ENCODE measurements at regions not wholly inside any gene's neighbourhood (a gene's known extent, or its start where the extent isn't known, plus 50 kb on each side); places are given as distances from the start of the nearest gene placed in this dataset.

GRCh38 chr5:73266925-73267765, 94.2 kb downstream of the TMEM174 start:
- H3K27ac ChIP-seq, result no peak overlapping the region
- TF ChIP-seq ZFX (IDR thresholded peaks at IDR 0.05), result no peak
- no peak for TF ChIP-seq CTCF (conservative IDR thresholded peaks at IDR 0.05)

- no peak for TF ChIP-seq ZFX (IDR thresholded peaks at IDR 0.05)
- no peak for TF ChIP-seq CTCF (conservative IDR thresholded peaks at IDR 0.05)
- no peak overlapping the region for H3K27ac ChIP-seq
Measured at GRCh38 chr5:73266176-73266738, 93.3 kb downstream of the TMEM174 start.

GRCh38 chr5:73265641-73266040, 92.6 kb downstream of the TMEM174 start:
- H3K27ac ChIP-seq, result no peak overlapping the region
- TF ChIP-seq ZFX (IDR thresholded peaks at IDR 0.05) (no peak), CTCF (conservative IDR thresholded peaks at IDR 0.05) (no peak)

DNA sequence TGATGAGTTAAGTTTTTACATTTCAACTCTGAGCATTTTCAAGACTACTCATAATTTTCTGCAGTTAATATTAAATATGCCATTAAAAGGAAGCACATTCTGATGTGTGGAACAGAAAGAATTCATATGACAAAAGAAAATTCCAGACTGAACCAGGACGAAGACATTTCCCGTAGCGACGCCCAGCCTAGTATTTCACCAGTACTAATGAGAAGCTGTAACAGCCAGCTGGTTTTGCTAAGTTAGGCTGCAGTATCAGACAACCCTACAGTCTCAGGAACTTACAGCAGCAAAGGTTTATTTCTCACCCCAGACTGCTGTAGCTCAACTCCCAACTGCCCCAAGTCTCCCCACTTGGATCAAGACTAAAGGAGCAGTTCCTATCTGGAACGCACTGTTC, 91.6 kb downstream of the TMEM174 start:
- no peak overlapping the region for H3K27ac ChIP-seq
- TF ChIP-seq CTCF (conservative IDR thresholded peaks at IDR 0.05) (no peak), ZFX (IDR thresholded peaks at IDR 0.05) (no peak)

DNA sequence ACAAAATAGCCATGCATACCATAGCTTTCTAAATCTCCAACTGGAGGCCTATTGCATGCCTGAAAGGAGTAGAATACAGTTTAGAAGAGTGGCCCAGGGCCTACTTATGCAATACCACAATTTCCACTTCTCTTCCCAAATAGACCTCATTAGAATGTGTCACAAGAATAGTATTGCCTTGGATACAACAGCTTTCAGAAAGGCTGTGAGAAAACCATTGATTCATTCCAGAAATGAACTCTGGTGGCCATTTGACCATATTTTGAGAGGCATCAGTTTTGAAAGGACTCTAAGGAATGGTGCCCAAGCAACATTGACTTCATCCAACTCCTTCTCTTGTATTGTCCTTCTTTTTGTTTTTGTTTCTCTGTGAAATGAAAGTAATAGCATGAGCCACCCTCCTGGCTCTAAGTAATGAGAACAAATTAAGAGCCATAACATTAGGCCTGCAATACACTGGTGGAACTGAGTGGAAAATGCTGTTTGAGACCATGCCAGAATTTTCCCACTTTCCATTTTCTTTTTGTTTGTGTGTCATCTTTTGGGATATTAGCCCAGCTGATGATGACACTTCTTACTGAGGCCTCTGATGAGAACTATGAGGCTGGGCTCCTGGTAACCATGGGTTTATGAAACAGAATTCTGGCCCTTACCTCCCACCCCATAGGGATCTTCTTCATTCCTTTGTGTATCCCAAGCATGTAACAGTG, 90.2 kb downstream of the TMEM174 start:
- TF ChIP-seq CTCF (conservative IDR thresholded peaks at IDR 0.05) (no peak), ZFX (IDR thresholded peaks at IDR 0.05) (no peak)
- H3K27ac ChIP-seq, result no peak overlapping the region

DNA sequence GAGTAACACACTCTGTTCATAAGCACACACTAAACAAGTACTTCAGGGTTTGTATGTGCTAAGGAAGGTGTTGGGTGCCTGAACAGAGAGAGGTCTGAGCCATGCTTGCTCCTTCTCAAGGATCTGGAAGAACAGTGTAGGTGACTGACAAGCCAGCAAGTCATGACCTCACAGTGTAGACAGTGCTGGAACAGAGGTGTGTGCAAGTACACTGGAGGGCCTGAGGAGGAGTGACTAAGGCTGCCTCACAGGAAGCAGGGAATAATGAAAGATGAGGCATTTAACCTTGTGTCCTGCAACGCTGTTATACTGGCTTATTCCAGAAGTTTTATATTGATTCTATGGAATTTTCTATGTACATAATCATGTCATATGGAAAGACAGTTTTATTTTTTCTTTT, 83.9 kb downstream of the TMEM174 start:
- TF ChIP-seq CTCF (conservative IDR thresholded peaks at IDR 0.05), result no peak
- no peak for TF ChIP-seq ZFX (IDR thresholded peaks at IDR 0.05)
- no peak overlapping the region for H3K27ac ChIP-seq

DNA sequence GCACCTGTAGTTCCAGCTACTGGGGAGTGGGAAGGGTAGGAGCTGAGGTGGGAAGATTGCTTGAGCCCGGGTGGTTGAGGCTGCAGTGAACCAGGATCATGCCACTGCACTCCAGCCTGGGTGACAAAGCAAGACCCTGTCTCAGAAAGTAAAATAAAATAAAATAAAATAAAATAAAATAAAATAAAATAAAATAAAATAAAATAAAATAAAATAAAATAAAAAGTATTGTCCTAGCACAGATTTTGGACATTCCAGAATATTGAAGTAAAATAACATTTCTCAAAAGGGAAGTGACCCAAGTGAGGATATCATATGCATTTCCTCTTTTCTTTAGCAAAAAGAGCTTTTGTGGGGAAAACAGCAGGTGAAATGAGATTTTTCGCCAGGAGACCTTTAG, 83.5 kb downstream of the TMEM174 start:
- no peak for TF ChIP-seq ZFX (IDR thresholded peaks at IDR 0.05)
- no peak for TF ChIP-seq CTCF (conservative IDR thresholded peaks at IDR 0.05)
- no peak overlapping the region for H3K27ac ChIP-seq
